Forelimb muscle (tissue), 1 donor: ENCODE measurements at regions not wholly inside any gene's neighbourhood (a gene's known extent, or its start where the extent isn't known, plus 50 kb on each side); places are given as distances from the start of the nearest gene placed in this dataset.

Experiments
- DNase-seq: peaks from one replicate; pipeline ENCODE4 v3.0.0-alpha.2; 2013; ENCODE audit warnings: low read depth

DNA sequence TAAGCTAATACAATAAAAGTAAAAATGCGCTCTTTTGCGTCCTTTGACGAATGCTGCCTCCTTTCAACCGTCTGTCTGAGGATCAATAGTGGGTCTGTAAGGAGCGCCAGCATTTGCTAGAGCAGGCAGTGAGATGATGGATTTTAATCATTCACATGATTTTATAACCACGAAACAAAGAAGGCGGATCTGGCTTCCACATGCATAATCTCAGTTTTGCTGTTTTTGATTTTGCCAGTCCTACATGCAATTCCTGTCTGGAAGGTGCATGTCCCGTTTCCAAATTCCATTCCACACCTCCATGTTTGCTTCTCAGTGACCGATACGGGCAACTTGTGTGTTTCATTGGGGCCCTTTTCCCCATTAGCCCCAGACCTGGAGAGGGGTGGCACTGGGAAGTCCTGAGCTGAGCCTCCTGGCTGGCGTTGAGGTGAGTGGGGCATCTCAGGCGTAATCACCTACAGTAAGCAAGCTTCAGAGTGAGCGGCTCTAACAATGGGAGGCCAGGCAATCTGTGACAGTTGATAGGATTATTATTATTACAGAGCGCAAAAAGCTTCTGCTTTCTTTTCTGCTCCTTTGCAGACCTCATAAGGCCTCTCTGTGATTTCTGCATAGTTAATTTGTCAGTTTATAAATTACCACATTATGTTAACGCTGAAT lies 405.4 kb downstream of the ZSWIM6 start:
- DNase-seq, result no peak

DNA sequence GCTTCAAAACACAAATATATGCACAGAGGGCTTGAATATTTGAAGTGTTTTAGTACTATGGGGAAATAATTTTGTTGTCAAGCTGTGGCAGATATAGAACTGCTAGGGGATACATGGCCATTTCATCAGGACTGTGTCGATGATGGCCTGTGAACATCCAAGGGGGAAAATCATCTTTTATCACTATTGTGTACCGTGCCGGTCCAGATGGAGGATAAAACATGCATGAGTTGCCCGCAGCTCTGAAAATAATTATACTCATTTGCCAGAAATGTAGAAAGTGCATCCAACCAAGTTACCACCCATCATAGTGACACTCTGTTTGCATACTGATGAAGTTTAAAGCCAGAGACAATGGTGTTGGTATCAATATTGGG lies 405.9 kb downstream of the ZSWIM6 start:
- no peak for DNase-seq

DNA sequence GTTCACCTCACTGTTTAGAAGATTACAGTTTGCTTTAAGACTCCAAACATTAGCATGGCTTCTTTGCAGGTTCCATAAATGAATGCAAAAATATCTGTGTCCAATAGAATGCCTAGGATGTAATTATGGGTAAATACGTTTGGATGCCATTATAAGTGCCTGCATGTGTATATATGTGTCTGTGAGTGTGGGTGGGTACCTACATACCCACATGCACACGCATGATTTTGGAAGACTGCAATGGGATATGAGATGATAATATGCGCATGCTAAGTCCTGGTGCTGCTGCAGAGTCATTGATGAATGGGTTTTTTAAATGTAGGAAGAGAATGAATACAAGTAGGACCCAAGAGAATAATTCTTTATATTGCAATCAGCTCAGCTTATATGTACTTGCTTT lies 406.4 kb downstream of the ZSWIM6 start:
- DNase-seq, result no peak

DNA sequence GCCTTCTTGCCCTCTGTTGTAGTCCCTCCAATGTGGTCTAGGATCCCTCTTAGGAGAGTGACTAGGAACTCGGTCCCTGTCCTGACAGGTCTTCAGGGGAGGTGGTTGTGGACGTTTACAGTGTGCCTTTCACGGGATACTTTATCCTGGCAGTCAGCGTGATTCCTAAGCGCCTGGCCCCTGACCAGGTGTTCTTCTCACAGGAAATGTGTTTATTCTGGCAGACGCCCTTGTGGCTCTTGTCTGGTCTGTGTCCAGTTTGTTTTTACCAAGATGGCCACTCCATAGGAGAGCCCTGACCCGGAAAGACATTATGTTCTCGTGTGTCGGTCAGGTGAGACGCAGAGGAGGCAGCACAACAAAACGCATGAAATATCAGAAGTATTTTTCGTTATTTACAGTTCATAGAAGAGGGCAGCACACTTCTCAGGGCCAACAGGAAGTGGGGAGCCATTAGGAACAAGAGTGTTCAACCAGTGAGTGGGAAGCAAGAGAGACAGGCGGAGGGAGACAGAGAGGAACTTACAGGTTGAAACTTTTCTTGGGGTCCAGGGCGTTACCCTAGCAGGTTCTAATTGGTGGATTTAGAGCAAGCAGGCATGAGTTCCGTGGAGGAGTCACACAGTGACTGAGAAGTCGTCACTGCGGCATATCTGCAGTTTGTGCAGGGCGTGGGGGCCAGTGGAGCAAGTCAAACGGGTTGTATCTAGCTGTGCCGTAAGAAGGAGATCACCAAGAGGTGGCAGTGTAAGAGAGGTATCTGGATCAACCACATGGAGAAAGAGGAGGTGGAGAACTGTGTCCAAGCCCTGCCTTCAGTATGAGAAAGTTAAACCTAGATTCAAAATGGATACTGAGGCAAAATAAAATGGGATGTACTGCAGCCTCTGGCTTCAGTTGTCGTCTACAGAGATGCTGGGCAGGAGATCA lies 412.9 kb downstream of the ZSWIM6 start:
- DNase-seq, result no peak

DNA sequence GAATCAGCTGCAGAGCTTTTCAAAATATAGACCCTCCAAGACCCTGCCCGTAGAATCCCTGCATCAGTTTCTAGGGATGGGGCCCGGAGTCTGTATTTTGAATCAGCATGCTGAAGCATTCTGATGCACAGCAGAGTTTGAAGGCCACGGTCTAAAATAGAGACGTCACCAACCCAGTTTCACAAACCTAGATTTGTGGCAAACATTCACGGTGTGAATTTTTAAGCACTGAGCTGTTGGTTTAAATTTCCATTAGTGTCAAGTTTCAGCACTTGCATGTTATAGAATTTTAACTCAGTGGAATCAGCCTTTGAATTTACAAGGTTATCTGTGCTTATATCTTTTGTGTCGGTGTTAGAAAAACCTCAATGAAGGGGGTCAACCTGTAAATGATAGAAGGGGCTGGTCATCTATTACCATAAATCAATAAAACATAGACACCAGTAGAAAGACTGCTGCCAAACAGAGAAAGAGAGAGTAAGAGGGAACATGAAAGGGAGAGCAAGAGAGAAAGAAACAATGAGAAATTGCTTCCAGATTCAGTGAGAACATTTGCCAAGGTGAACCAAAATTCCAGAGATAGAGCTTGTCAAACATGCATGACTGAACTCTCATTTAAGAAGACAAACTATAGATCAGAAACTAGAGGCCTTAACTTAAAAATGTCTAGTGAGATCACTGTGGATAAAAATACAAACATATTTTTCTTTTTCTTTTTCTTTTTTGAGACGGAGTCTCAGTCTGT lies 414.9 kb downstream of the ZSWIM6 start:
- DNase-seq, result no peak

DNA sequence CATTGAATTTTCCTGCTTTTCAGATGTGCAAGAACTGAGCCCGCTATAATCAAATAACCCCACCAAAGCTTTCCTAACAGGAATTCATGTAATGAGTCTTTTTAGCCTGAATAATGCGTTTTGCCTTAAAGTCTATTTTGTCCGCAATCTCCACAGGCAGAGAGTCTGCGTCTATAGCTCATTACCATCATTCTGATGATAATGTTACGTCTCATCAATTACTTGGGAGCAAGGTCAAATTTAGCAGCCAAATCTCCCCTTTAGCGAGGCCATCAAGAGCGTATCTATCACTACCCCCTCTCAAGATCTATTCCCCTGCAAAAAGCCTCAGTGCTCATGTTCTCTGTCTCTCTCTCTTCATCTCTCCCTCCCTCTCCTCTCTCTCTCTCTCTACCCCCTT lies 416.1 kb downstream of the ZSWIM6 start:
- no peak for DNase-seq

DNA sequence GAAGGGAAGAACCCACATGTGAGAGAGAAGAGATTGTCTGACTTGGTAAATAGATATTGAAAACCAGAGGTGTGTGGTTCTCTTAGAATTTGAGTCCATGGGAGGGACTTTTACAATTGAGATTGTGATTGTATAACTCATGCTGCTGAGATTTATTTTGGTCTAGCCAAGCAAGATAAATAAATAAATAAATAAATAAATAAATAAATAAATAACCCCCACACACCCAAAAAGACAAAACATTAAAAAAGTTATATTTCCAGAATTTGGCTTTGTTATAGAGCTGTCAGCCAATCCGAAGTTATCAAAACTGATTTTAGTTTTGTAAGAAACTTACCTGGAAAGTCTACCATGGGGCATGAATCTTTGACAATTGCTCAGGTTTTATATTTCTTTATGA lies 416.6 kb downstream of the ZSWIM6 start:
- DNase-seq, result no peak

DNA sequence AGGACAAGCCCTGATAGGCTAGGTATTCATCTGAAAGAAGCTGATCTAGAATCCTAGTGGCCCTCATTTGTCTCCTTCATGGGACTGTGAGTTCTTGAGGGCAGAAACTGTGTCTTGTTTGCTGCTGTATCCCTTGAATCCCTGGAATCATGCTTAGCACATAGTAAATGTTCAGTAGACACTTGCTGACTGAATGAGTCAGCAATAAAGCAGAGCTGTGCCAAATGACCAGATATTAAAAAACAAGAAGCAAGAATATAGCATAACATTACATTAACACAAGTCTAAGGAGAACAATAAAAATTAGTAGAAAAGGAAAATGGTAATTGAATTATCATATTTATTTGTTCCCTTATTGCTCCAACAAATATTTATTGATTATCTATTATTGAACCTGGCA lies 420.5 kb downstream of the ZSWIM6 start:
- DNase-seq, result no peak

DNA sequence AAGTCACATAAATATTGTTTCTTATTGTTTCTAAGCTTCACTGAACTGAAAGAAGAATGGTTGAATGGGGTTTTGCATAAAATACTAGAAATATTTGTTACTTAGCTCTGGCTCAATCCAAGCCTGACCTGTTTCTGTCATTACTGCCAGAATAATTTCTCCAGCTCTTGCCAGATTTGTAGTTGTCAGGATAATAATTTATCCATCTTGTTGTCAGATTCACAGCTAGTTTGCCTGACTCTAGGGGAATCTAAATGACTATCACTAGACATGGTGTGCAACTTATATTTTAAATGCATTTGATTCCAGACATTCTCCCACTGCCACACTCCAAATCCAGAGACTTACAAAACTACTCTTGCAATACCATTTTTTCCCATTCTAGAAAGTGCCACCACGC lies 422.7 kb downstream of the ZSWIM6 start:
- no peak for DNase-seq

DNA sequence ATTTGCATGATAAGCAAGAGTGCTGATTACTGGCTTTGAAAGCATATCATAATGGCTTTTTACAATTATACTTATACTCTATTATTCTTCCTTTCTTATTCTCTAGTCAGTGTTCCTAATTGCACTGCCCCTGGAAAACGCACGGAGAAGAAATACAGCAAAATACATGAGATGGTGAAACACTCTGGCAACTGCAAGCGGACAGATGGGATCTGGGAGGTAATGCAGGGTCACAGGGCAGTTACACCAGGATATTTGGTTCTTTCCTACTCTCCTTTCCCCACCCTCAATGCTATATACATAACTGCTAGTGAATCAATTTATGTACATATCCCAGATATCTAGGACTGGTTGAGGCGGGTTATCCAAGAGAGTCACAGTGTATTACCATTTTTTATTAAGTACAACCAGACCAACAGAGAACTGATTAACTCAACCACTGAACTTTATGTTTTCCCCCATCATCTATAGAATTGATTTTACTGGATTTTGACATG lies 423.7 kb downstream of the ZSWIM6 start:
- DNase-seq, result no peak

DNA sequence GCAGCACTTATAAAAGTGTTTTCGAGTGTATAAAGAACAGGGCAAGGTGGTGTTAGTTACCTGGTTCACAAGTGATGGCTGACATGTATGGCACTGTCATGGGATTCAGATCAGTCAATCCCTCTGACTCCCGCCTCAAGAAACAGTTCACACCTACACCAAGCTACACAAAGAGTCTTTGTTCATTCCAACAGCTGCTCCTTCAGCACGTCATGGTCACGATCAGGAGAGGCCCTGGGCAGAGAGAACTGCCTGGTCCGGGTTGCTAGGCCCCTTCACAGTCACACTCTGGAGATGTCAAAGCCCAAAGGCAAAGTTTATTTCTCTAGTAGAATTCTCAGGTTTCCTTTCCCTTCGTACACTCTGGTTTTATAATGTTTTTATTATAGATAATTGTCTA lies 426.7 kb downstream of the ZSWIM6 start:
- no peak for DNase-seq

DNA sequence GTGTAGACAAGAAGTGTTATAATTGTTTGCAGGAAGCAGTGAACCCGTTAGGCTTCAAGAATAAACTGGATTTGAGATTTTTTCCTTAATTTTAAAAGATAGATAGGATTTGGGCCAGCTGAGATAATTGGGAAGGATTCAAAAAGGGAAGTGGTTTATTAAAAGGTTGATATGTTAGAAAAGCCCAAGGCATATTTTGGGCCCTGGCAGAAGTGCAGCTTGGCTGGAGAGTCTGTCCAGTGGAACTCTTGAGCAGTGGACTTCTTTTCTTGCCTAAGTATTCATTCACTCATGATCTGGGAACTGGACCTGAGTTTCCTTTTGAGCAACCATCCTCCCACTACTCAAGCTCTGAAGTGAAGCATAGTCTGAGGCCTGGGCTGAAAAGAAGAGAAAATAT lies 433.4 kb downstream of the ZSWIM6 start:
- DNase-seq, result no peak

DNA sequence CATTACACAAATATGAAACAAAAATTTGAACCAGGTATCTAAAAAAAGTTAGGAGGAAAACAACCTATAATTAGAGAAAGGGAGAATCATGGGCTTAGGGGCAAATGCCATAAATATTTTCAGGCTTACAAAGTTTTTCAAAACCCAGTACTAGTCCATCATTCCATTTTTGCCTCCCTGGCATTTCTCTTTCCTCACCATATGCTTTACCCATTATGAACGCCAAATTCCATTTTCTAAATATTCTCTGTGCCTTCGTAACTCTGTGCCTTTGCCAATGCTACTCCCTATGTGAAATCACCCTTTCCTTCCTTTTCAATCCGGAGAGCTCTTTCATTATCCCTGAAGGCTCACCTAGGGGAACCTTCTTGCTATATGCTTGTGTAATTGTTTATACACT lies 434.1 kb downstream of the ZSWIM6 start:
- no peak for DNase-seq

DNA sequence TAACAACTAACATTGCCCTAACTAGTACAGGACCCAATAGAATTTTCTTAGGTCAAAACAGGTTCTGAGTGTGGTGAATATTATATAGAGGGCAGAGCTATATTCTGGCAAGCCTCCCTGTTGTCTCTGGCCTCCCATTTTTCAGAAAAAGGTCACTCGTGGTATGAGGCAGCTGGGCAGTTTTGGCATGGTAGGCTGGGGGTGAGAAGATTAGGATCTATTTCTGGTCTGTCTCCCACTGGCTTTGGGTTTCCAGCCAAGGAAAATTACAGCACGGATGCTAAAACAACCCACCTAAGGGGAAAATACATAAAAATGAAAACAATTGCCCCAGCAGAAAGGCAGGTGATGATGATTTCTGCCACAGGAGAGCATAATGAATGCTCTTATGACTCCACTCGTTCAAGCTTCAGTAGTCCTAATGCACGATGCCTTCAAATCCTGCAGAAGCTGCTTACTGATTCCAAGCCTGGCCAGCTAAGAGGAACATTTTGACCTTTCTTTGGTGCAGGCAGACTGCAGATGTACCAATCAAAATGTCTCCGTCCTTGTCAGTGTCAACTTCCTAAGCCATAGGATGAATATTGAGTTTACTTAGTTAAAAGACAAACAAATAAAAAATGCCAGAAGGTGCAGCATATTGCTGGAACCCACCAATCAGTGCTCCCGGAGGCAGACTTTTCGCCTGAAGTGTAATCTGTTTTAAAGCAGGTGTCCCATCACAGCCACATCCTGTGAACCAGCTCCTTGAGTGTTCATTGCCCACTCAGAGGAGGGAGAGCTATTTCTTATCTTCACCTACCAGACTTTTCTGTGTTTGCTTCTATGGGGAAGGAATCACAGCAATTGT lies 435.4 kb downstream of the ZSWIM6 start:
- no peak for DNase-seq

DNA sequence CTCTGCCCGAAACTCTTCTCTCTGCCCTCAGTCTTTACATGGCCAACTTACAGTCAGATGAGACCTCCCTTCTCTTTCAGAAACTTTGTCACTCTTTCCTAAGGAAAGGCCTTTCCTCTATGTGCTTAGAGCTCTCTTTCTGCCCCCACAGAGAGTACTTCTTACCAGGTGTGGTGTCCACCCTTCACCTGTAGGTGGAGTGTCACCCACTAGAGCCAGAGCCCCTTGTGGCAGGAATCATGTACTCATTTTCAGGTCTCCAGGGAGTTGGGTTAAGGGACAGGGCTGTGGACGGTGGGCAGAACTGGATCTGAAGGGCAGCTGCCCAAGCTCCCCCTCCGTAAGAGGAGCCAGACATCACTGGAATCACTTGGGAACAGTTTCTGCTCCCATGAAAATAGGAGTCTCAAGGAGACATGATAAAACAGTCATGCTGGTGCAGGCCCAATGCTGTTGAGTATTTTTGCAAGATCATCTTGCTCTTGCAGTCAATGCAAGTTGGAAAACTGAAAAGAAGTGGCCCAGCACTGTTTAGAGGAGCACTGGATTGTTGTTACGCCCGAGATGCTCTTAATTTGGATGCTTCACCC lies 436.7 kb downstream of the ZSWIM6 start:
- no peak for DNase-seq

DNA sequence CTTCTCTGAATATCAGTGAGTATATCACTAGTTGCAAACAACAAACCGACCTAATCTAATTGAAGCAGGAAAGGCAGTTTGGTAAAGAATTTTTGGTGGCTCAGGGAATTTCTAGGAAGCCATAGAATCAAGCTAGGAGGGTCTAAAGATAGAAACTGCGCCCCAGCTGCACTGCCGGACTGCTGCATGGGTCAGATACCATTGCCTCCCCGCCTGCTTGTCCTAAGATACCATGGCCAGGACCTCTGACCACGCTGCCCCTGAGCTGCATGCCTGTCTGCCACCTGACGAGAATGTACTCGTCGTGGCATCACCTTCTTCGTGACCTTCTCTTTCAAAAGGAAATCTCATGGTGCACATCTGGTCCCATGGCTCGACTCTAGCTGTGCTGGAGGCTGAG lies 439.0 kb downstream of the ZSWIM6 start:
- DNase-seq, result no peak

DNA sequence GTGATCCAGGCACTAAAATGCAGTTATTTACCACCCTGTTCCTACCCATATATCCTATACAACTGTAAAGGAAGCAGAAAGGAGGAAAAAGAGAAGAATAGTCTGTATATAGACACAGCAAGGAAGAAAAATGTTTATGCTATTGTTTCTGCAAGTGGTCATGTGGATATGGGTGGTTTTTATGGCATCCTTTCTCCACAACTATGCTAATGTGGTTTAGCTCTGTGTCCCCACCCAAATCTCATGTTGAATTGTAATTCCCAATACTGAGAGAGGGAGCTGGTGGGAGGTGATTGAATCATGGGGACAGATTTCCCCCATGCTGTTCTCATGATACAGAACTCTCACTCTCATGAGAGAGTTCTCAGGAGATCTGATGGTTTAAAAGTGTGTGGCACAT lies 439.8 kb downstream of the ZSWIM6 start:
- no peak for DNase-seq

DNA sequence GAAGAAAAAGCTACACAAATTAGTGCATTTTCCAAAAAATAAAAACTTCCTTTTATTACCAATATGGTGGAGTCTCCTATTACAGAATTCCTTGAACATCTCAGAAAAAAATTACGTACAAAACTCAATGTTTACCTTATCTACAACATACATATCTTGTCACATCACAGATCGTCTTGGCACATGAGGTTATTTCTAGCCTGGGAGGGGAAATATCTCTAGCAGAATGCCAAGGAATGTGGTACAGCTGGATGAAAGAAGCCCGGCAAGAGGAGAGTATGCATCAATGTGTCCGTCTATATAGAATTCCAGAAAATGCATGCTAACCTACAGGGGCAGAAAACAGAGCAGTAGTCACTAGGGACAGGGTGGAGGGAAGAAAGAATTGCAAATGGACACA lies 443.8 kb downstream of the ZSWIM6 start:
- DNase-seq, result no peak

DNA sequence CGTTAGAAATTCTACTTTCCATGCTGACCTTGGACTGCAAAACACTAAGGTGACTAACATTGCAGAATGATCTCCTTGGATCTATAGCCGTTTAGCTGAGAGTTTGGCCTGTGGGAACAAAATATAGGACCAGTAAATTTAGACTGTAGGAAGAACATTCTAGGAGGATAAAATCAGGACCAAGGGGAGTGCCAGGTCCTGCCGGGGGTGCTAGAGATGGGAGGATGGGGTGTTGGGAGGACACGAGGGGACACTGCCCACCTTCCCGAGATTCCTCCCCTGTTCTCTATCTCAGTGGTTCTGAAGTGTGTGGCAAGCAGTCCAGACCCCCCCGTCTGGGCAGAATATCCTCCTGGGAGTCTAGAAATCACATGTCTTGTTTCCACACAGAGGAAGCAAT lies 445.2 kb downstream of the ZSWIM6 start:
- DNase-seq, result no peak

DNA sequence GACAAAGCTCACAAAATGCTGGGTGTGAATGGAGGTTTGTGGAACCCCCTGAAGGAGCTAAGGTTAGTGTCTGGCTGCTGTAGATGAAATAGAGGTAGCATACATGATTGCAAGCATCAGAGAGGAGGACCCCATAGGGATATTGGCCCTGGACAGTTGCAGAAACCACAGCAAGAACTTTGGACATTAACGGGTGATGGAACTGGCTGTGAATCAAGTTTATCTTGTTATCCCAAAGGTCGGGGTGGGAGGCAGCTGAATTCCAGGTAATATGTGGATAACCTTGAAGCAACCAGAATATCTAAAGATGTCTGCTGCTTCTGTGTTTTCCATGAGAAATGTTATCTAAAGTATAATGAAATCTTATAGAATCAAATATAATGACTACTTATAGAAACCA lies 447.7 kb downstream of the ZSWIM6 start:
- DNase-seq, result no peak

DNA sequence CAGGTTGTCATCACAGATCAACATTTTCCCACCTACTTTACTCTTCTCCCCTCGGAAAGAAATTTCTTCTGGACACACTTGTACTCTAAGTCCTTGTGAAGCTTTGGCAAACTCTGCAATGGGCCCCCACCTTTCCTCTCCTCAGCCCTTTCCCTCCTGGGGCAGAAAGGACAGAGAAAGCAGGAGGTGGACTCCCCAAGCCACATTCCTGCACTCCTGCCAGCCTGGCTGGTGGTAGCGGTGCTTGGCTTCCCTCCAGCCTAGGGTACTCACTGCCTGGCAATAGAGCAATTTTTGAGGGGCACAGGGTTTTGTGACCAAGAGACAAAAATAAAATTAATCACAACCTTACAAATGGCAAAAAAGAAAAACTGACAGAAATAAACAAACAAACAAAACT lies 451.4 kb downstream of the ZSWIM6 start:
- no peak for DNase-seq
